Thyroid gland (tissue), 4 donors: ENCODE measurements at regions not wholly inside any gene's neighbourhood (a gene's known extent, or its start where the extent isn't known, plus 50 kb on each side); places are given as distances from the start of the nearest gene placed in this dataset.

Source experiments
- CTCF ChIP-seq, 6 experiments: fragments of 200-600 bp in 3 of 6; fragments of 450-650 bp in 3 of 6; sonication (generic) in 3 of 6; IDR thresholded peaks; one replicate each; pipeline ENCODE4 v1.5.1; 2016 to 2019; ENCODE audit warnings: antibody characterized with exemption in 6 of 6, mild to moderate bottlenecking in 2 of 6, inconsistent platforms in 1 of 6, moderate library complexity in 1 of 6
- POLR2A ChIP-seq, 2 donors: fragments of 450-650 bp; IDR thresholded peaks; one replicate each; pipeline ENCODE4 v1.6.1; 2017; ENCODE audit warnings: antibody characterized with exemption in 2 of 2, mild to moderate bottlenecking in 2 of 2, moderate library complexity in 1 of 2

DNA sequence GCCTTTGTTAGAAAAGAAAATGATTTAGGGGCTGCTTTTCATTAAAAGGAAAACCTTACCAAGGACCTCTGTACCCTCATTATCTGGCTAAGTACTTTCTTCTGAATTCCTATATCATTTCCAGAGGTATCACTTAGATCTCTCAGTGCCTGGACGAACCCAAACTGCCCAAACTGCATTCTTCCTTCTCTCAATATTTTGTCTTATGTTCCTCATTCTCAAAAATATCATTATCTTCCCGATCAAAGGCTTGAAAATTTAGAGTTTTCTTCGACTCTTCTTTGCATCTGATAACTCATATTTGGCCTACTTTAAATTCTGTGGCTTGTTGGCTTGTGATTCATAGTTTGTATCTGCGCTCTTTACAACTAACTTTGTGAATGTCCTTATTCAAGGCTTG is 136.7 kb upstream of the TAF11L2 start:
- TF ChIP-seq CTCF (IDR thresholded peaks at IDR 0.05) (no peak), POLR2A (IDR thresholded peaks at IDR 0.05) (no peak)
